ENCODE measurements at regions not wholly inside any gene's neighbourhood (a gene's known extent, or its start where the extent isn't known, plus 50 kb on each side); places are given as distances from the start of the nearest gene placed in this dataset.

GRCh38 chr21:18970416-18970815 is 566.8 kb upstream of the TMPRSS15 start:
- DNase-seq (ENCODE audit: low read depth, low spot score) (no peak), ATAC-seq (no peak)
- in situ Hi-C loops (cut with HindIII; ENCODE audit: low pct_unique_long_range_greater_than_20kb, low sequenced_read_pairs) (no loop called here), intact Hi-C loops (cut with micrococcal nuclease; ENCODE audit: unreplicated experiment) (no loop called here)
- Histone ChIP-seq H3K36me3 (ENCODE audit: control insufficient read depth, insufficient read depth, low read length) (no peaks in the 10 kb centered on the region), H3K4me3 (ENCODE audit: low read depth in 2 of 2, low read length in 2 of 2) (no peak overlapping the region), H3K27me3 (ENCODE audit: control insufficient read depth, insufficient read depth, low read length) (no peaks in the 10 kb centered on the region), H3K4me1 (ENCODE audit: control insufficient read depth, insufficient read depth, low read length) (no peaks in the 10 kb centered on the region), H3K9me3 (ENCODE audit: control insufficient read depth, insufficient read depth, low read depth, low read length) (no peaks in the 10 kb centered on the region), H3K27ac (ENCODE audit: low read length) (no peak overlapping the region)
- no TSS peak for BruUV-seq (replicated peaks)
- POLR2A ChIA-PET: no interaction called here
- TF ChIP-seq, protein P1, sequence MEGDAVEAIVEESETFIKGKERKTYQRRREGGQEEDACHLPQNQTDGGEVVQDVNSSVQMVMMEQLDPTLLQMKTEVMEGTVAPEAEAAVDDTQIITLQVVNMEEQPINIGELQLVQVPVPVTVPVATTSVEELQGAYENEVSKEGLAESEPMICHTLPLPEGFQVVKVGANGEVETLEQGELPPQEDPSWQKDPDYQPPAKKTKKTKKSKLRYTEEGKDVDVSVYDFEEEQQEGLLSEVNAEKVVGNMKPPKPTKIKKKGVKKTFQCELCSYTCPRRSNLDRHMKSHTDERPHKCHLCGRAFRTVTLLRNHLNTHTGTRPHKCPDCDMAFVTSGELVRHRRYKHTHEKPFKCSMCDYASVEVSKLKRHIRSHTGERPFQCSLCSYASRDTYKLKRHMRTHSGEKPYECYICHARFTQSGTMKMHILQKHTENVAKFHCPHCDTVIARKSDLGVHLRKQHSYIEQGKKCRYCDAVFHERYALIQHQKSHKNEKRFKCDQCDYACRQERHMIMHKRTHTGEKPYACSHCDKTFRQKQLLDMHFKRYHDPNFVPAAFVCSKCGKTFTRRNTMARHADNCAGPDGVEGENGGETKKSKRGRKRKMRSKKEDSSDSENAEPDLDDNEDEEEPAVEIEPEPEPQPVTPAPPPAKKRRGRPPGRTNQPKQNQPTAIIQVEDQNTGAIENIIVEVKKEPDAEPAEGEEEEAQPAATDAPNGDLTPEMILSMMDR (IDR thresholded peaks at IDR 0.05): no peak
- no peak for TF ChIP-seq SIN3A (IDR thresholded peaks at IDR 0.05; ENCODE audit: borderline replicate concordance, insufficient read depth, low read depth, low read length)
- TF ChIP-seq TCF7L2 (IDR thresholded peaks at IDR 0.05; ENCODE audit: low read depth, low read length): no peak
- TF ChIP-seq, protein P2, sequence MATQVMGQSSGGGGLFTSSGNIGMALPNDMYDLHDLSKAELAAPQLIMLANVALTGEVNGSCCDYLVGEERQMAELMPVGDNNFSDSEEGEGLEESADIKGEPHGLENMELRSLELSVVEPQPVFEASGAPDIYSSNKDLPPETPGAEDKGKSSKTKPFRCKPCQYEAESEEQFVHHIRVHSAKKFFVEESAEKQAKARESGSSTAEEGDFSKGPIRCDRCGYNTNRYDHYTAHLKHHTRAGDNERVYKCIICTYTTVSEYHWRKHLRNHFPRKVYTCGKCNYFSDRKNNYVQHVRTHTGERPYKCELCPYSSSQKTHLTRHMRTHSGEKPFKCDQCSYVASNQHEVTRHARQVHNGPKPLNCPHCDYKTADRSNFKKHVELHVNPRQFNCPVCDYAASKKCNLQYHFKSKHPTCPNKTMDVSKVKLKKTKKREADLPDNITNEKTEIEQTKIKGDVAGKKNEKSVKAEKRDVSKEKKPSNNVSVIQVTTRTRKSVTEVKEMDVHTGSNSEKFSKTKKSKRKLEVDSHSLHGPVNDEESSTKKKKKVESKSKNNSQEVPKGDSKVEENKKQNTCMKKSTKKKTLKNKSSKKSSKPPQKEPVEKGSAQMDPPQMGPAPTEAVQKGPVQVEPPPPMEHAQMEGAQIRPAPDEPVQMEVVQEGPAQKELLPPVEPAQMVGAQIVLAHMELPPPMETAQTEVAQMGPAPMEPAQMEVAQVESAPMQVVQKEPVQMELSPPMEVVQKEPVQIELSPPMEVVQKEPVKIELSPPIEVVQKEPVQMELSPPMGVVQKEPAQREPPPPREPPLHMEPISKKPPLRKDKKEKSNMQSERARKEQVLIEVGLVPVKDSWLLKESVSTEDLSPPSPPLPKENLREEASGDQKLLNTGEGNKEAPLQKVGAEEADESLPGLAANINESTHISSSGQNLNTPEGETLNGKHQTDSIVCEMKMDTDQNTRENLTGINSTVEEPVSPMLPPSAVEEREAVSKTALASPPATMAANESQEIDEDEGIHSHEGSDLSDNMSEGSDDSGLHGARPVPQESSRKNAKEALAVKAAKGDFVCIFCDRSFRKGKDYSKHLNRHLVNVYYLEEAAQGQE (IDR thresholded peaks at IDR 0.05; ENCODE audit: insufficient read depth in 1 of 2, low read depth in 2 of 2, low read length in 1 of 2): no peak
- no peak for TF ChIP-seq POLR2AphosphoS5 (IDR thresholded peaks at IDR 0.05; ENCODE audit: low read depth, low read length)
- CTCF ChIA-PET: no interaction called here

DNA sequence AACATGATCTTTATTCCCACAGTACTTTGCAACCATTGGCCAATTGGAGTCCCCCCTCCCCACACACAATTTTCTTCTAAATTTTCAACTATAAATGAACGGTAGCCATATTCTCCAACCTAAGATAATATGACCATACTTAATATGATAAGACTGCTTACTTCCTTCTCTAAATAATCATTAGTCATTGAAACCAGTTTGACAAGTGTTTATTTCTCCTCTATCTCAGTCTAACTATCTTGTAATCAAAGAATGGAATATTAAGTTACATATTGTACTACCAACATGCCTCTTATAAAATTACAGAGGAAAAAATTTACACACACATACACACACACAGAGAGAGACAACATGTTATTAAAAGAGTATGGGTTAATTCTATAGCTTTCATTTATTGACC is 567.4 kb upstream of the TMPRSS15 start:
- intact Hi-C loops (cut with micrococcal nuclease; ENCODE audit: unreplicated experiment) (no loop called here), in situ Hi-C loops (cut with HindIII; ENCODE audit: low pct_unique_long_range_greater_than_20kb, low sequenced_read_pairs) (no loop called here)
- ChIA-PET CTCF (no interaction called here), POLR2A (no interaction called here)
- Histone ChIP-seq H3K4me3 (ENCODE audit: low read depth in 2 of 2, low read length in 2 of 2) (no peak overlapping the region), H3K36me3 (ENCODE audit: control insufficient read depth, insufficient read depth, low read length) (no peaks in the 10 kb centered on the region), H3K9me3 (ENCODE audit: control insufficient read depth, insufficient read depth, low read depth, low read length) (no peaks in the 10 kb centered on the region), H3K27me3 (ENCODE audit: control insufficient read depth, insufficient read depth, low read length) (no peaks in the 10 kb centered on the region), H3K27ac (ENCODE audit: low read length) (no peak overlapping the region), H3K4me1 (ENCODE audit: control insufficient read depth, insufficient read depth, low read length) (no peaks in the 10 kb centered on the region)
- no peak for ATAC-seq
- DNase-seq (ENCODE audit: low read depth, low spot score): no peak
- no TSS peak for BruUV-seq (replicated peaks)
- no peak for TF ChIP-seq POLR2AphosphoS5 (IDR thresholded peaks at IDR 0.05; ENCODE audit: low read depth, low read length)
- TF ChIP-seq, protein P2 (IDR thresholded peaks at IDR 0.05; ENCODE audit: insufficient read depth in 1 of 2, low read depth in 2 of 2, low read length in 1 of 2): no peak
- TF ChIP-seq SIN3A (IDR thresholded peaks at IDR 0.05; ENCODE audit: borderline replicate concordance, insufficient read depth, low read depth, low read length): no peak
- TF ChIP-seq, protein P1 (IDR thresholded peaks at IDR 0.05): no peak
- TF ChIP-seq TCF7L2 (IDR thresholded peaks at IDR 0.05; ENCODE audit: low read depth, low read length): no peak
